NK-92 (cell line): ENCODE measurements at regions not wholly inside any gene's neighbourhood (a gene's known extent, or its start where the extent isn't known, plus 50 kb on each side); places are given as distances from the start of the nearest gene placed in this dataset.
"Not testable (repeated sequence)": the region's sequence is repeated elsewhere in the genome, so short reads cannot be mapped to it uniquely, and the experiment has no call there.

Experiments used
- DNase-seq: peaks from one replicate; lab custom pipeline; 2025; ENCODE audit not compliant: unreplicated experiment; lab: John Stamatoyannopoulos, UW

DNA sequence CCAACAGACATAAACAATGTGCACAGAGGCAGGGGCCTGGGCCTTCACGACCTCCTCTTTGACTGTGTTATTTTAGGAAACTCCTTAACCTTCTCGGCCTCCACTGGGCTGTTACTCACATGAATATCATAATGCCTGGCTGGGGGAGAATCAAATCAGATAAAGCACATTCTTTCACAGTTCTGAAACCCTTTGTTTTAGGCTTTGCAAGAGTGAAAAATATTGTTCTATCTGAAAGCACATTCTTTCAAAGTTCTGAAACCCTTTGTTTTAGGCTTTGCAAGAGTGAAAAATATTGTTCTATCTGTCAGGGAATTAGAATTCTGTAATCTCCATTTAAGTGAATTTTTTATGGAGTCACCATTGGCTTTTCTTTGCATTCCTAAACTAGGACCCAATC lies 50.7 kb upstream of the SYNDIG1 start:
- no peak for DNase-seq

GRCh38 chr20:24417485-24417884 lies 51.9 kb upstream of the SYNDIG1 start:
- no peak for DNase-seq

- DNase-seq, result not testable (repeated sequence)
Observed at GRCh38 chr20:24415444-24415843, 54.0 kb upstream of the SYNDIG1 start.

- no peak for DNase-seq
Observed at GRCh38 chr20:24411834-24412216, 57.6 kb upstream of the SYNDIG1 start.

- no peak for DNase-seq
Observed at GRCh38 chr20:24411003-24411833, 58.2 kb upstream of the SYNDIG1 start.

DNA sequence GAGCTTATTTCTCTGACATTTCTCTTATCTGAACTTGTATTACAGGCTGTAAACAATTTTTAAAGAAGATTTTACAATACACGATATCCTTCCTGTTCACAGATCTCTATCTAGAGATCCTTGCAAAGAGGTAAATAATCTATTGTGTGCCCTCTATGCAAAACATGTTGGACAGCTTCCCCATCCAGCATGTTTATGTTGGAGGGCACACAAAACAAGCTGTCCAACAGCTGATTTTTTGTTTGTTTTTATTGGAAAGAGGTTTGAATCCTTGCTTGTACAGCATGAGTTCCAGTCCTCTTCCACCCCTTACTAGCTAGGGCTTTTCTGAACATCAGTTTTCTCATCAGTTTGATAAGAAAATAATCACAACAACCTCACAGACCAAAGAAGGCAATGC lies 62.3 kb upstream of the SYNDIG1 start:
- no peak for DNase-seq

DNA sequence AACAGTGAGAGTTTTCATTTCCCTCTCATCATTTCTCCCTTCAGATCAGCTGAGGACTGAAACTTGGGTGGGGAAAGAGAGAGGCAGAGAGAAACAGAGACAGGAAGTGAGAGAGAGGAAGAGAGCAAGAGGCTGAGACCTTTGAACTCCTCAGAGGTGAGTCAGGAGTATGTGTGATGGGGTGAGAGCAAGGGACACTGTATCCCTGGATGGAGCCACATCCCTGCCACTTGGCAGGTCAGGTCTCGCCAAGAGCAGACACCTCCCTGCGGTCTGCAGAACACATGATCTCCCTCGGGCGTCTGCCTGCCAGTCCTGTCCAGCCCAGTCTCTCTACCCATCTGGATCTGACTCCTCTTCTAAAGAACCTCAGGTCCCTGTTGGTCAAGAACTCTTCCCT lies 62.7 kb upstream of the SYNDIG1 start:
- no peak for DNase-seq

DNA sequence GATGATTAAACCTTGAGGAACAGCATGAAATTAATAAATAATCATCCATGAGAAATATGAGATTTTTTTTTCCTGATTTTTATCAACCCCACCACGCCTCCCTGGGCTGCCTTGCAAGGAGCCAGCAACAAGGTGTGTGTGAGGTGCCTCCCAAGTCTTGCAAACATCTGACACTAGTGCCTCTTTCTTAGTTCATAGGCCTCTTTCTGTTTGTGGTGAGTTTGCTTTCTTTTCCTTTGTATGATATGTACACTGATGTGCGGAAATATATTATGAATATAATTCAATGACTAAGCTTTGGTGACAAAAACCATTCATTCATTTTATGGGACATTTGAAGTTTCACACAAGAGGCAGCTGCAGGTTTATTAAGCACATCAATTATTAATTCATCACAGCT lies 63.2 kb upstream of the SYNDIG1 start:
- DNase-seq, result no peak

- no peak for DNase-seq
Observed at GRCh38 chr20:24405810-24406209, 63.6 kb upstream of the SYNDIG1 start.

GRCh38 chr20:24403406-24403805 lies 66.0 kb upstream of the SYNDIG1 start:
- no peak for DNase-seq

DNA sequence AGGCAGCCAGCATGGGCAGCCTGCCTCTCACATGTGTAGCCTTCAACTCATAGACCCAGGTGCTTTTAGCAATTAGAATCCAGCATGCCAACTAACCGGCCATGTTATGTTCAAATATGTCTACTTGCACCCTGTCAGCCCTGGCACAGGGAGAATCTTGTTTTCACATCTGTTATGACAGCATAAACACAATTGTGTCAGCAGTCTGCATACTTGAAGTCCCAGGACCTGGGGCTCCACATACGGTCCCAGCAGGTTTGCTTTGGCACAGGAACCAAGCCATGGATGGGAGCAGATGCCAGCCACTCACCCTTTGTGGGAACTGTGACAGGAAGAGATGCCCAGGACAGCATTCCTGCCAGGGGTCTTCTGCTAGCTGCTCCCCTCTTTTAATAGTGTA lies 67.2 kb upstream of the SYNDIG1 start:
- no peak for DNase-seq

DNA sequence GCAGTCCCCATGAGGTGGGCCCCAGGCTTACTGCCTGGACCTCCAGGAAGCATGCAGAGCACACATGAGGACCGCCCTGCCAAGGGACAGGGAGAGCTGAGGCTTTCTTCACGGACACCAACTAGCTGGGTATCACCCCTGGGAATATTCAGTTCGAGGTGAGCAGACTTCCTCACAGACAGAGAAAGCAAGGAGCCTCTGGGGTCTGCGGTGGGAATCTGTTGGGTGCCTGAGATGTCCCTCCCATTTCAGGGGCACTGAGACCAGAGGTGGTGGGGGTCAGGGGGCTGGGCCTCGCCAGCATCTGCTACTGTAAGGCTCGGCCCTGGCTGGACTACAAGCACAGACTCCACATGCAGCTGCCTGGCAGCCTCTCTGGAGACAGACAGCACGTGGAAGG lies 74.3 kb upstream of the SYNDIG1 start:
- no peak for DNase-seq

GRCh38 chr20:24393903-24394302 lies 75.5 kb upstream of the SYNDIG1 start:
- no peak for DNase-seq

GRCh38 chr20:24392612-24393011 lies 76.8 kb upstream of the SYNDIG1 start:
- no peak for DNase-seq

GRCh38 chr20:24389686-24390085 lies 79.7 kb upstream of the SYNDIG1 start:
- DNase-seq, result no peak

GRCh38 chr20:24388828-24389380 lies 80.5 kb upstream of the SYNDIG1 start:
- no peak for DNase-seq

DNA sequence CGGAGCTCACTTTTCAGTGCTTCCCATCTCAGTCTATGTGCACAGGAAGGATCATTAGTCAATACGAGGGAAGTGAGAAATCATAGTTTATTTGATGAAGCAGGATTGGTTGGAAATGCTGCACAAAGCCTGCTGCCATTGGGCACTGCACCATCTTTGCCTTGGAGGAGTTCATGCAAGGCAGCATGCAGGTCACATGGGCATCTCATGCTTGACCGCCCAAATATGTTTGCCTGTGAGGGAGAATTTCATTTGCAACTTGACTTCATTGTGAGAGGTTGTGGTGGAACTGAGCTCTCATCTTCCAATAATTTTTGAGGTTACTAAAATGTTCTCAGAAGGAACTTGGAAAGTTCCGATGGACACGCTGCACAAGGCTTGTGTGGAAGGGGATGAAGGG lies 83.9 kb upstream of the SYNDIG1 start:
- DNase-seq, result no peak

DNA sequence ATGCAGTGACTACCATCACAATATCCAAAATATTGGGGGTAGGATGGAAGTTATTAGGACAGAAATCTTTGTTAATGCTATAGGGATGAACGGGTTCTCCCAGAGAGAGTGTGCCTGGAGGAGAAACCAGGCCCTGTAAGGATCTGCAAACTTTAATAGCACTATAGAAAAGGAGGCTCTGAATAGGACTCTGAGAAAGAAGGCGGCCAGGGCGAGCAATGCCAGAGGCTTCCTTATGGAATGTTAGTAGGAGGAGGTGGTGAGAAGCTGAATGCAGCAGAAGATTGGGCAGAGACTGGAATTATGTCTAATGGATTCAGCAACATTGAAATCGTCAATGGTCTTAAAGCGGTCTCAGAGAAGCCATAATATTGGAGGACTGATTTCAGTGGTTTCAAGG lies 84.6 kb upstream of the SYNDIG1 start:
- no peak for DNase-seq

- no peak for DNase-seq
Observed at GRCh38 chr20:24382743-24383142, 86.7 kb upstream of the SYNDIG1 start.

DNA sequence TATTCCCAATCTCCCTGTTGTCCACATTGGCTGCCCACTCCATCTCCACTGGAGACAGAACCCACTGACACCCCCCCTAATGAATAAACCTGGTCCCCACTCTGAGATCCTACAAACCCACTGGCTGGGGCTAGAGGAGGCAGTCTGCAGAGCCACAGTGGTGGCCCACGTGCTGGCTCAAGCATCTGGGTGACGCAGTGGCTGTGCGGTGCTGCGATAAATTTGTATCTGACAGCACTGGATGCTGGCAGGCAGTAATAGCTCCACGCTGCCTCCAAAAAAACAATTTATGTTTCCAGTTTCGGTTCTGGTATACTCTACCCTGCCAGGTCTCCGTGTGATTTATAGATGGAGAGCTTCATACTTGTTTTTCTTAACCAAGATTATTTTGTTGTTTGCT lies 87.1 kb upstream of the SYNDIG1 start:
- no peak for DNase-seq

- no peak for DNase-seq
Observed at GRCh38 chr20:24381886-24382285, 87.5 kb upstream of the SYNDIG1 start.

- no peak for DNase-seq
Observed at GRCh38 chr20:24379484-24379927, 89.9 kb upstream of the SYNDIG1 start.
